Activated T-helper 1 cell treated with anti-CD3 and anti-CD28 coated beads, Interleukin-12 subunit alpha, Interleukin-12 subunit beta, Interleukin-2, Interleukin-4 antibody, amounts not matched to agents 30 ng/mL and 10 ng/mL and 1 ng/mL, durations not matched to agents 14 hours and 24 hours and 36 hours (primary cell): ENCODE measurements at regions not wholly inside any gene's neighbourhood (a gene's known extent, or its start where the extent isn't known, plus 50 kb on each side); places are given as distances from the start of the nearest gene placed in this dataset.
"Not testable (repeated sequence)": the region's sequence is repeated elsewhere in the genome, so short reads cannot be mapped to it uniquely, and the experiment has no call there.

Experiments used
- DNase-seq: peaks from one replicate; pipeline ENCODE4 v3.0.0; 2021; ENCODE audit warnings: low spot score
- H3K27ac Mint-ChIP-seq: one replicate; pipeline ENCODE4 v1.8.0; 2021; ENCODE audit warnings: mild to moderate bottlenecking, mixed read lengths
- H3K27me3 Mint-ChIP-seq: one replicate; pipeline ENCODE4 v1.8.0; 2022; ENCODE audit warnings: mild to moderate bottlenecking, moderate library complexity, mixed read lengths; ENCODE audit not compliant: insufficient read depth
- H3K36me3 Mint-ChIP-seq: one replicate; pipeline ENCODE4 v1.8.0; 2021; ENCODE audit warnings: low read depth, mixed read lengths
- H3K4me1 Mint-ChIP-seq: one replicate; pipeline ENCODE4 v1.8.0; 2021; ENCODE audit warnings: low read depth, mixed read lengths
- H3K4me3 Mint-ChIP-seq: one replicate; pipeline ENCODE4 v1.8.0; 2021; ENCODE audit warnings: mild to moderate bottlenecking, moderate library complexity, mixed read lengths
- H3K9me3 Mint-ChIP-seq: one replicate; pipeline ENCODE4 v1.8.0; 2021; ENCODE audit warnings: mixed read lengths
- intact Hi-C: fragments of 100-400 bp; cut with micrococcal nuclease; formaldehyde crosslinking; loops from one replicate; pipeline ENCODE4 v1.15.1; 2024

DNA sequence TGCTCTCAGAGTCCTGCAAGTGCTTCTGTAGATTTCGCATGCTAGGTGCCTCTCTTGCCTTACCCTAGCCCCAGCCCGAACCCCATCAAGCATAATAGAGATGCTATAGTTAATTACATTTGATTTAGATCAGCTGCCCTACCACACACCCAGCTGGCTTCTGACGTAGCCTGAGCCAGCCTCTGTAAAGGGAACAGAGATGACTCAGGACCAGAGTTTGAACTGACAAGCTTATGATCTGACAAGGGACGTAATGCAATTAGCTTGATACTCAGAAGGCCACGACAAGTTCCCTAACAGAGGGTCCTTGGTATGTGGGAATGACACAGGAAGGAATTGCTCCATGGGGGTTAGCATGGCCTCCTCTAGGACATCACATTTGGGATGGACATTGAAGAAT is 126.6 kb downstream of the LRATD1 start:
- H3K27ac Mint-ChIP-seq, result no peak overlapping the region
- no peaks in the 10 kb centered on the region for H3K4me1 Mint-ChIP-seq

DNA sequence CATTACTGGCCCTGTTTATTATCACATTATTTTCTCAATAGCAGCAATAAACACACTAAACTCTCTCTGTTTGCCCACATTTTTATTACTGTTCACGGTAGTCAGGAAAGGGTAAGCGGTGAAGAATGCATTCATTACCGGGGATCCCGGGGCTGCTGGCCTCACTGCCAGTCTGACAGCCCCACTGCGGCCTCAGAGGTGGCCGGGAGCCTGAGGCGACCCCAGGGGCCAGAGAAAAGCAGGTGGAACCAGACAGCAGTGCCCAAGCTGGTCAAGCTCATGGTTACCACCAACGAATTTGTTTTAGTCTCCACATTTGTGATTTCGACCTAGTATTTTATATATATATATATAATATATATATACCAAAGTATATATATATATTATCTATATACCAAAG is 127.7 kb downstream of the LRATD1 start:
- Mint-ChIP-seq H3K9me3 (no peaks in the 10 kb centered on the region), H3K27me3 (no peaks in the 10 kb centered on the region), H3K27ac (no peak overlapping the region), H3K4me1 (no peaks in the 10 kb centered on the region), H3K36me3 (no peaks in the 10 kb centered on the region), H3K4me3 (no peak overlapping the region)
- no peak for DNase-seq
- intact Hi-C loops, result no loop called here

More for the DNA sequence above, 126.6 kb downstream of the LRATD1 start:
- Mint-ChIP-seq H3K36me3 (no peaks in the 10 kb centered on the region), H3K9me3 (no peaks in the 10 kb centered on the region), H3K4me3 (no peak overlapping the region), H3K27me3 (no peaks in the 10 kb centered on the region)
- DNase-seq, result no peak
- intact Hi-C loops, result no loop called here

DNA sequence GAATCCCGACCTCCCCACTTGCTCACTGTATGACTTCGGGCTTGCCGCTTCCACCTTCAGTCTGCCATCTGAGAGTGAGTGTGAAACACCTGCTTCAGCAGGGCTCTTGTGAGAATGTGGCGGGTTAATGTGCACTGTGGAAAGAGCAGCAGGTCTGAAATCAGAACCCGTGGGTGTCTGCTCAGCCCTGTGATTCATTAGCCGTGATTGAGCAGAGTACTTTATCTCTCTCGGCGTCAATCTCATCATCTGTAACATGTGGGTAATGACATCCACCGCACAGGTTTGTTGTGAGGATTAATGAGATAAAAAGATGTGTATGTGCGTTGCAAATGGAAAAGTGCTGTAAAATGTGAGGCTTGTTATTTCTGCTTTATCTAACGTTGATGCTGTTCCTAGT is 128.6 kb downstream of the LRATD1 start:
- Mint-ChIP-seq H3K9me3 (no peaks in the 10 kb centered on the region), H3K4me1 (no peaks in the 10 kb centered on the region), H3K27ac (no peak overlapping the region), H3K36me3 (no peaks in the 10 kb centered on the region), H3K4me3 (no peak overlapping the region), H3K27me3 (no peaks in the 10 kb centered on the region)
- intact Hi-C loops, result no loop called here
- DNase-seq, result no peak

DNA sequence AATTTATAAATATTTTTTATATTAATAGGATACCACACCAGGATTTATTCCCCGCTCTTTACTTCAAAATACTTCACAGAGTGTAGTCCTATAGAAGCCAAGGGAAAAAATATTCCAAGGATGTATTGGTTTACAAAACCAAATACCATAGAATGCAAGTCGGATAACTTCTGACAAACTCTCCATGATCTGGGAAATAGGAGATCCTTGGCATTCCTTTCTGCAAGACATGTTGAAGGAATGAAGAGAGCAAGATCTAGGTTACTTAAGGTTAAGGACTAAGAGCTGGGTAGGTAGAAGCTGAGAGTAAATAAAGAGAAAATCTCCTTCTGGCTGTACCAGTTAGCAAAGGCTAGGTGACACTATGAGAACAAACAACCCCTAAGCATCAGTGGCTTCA is 141.2 kb downstream of the LRATD1 start:
- H3K4me3 Mint-ChIP-seq, result no peak overlapping the region
- no peaks in the 10 kb centered on the region for H3K36me3 Mint-ChIP-seq
- no peaks in the 10 kb centered on the region for H3K27me3 Mint-ChIP-seq
- DNase-seq, result no peak
- no peak overlapping the region for H3K27ac Mint-ChIP-seq
- no peaks in the 10 kb centered on the region for H3K4me1 Mint-ChIP-seq
- H3K9me3 Mint-ChIP-seq, result no peaks in the 10 kb centered on the region
- intact Hi-C loops, result no loop called here

DNA sequence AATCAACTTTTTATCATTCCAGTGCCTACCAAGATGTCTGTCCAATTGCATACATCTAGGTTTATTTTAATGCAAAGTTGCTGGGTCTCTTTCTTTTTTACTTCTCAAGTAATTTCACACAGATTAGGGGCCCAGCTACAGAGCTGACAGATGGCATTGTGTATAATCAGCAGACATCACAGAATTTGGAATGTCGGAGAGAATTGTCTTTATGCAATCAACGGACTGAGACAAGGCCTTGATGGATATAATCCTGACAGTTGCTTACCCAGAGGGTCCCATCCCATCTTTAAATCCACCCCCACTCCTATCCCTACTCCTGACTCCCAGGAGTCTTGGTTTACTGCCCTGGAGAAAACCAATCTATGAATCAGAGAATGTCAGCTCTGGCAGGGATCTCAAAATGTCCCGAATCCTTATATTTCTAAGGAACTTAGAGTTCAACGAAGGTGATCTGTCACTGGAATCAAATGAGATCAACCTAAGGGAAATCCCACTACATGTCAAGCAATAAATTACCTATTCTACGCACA is 142.0 kb downstream of the LRATD1 start:
- no peaks in the 10 kb centered on the region for H3K36me3 Mint-ChIP-seq
- H3K27me3 Mint-ChIP-seq, result no peaks in the 10 kb centered on the region
- DNase-seq, result no peak
- intact Hi-C loops, result no loop called here
- no peak overlapping the region for H3K4me3 Mint-ChIP-seq
- no peaks in the 10 kb centered on the region for H3K4me1 Mint-ChIP-seq
- no peaks in the 10 kb centered on the region for H3K9me3 Mint-ChIP-seq
- no peak overlapping the region for H3K27ac Mint-ChIP-seq

DNA sequence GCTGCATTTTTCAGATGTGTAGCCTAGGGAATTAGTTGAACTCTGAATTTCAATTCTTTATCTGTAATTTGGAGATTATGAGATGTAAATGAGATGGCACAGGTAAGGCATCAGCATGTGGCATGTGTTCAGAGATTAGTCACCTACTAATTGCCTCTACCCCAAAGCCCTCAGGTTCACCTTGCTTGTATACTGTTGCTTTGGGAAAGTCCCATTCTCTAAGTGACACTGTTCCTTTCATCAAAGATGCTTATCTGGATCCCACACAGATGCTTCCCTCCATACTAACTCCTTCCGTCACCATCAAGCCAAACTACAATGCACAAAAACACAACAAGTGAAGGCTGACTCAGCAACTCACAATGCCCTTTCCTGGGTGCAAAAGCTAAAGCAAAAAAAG is 143.7 kb downstream of the LRATD1 start:
- H3K27me3 Mint-ChIP-seq, result no peaks in the 10 kb centered on the region
- intact Hi-C loops, result no loop called here
- H3K4me3 Mint-ChIP-seq, result no peak overlapping the region
- no peaks in the 10 kb centered on the region for H3K4me1 Mint-ChIP-seq
- no peaks in the 10 kb centered on the region for H3K9me3 Mint-ChIP-seq
- H3K27ac Mint-ChIP-seq, result no peak overlapping the region
- no peaks in the 10 kb centered on the region for H3K36me3 Mint-ChIP-seq
- DNase-seq, result no peak

DNA sequence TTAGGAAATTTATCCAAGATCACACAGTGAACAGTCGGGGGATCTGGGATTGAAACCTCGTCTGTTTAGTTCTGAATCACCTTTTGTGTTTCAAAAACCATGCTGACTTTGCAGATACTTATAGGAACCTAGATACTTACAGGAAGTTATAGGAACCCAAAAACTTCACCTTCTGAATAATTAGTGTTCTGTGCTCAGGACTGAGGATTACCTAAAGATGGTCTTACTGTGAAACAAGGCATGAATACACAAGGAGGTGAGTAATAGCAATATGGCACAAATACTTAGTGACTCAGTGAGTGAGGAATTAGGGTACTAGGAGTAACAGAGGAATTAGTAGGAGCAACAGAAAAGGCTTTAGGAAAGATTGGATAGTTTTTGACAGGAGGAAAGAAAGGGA is 145.5 kb downstream of the LRATD1 start:
- intact Hi-C loops, result no loop called here
- no peak for DNase-seq
- no peak overlapping the region for H3K27ac Mint-ChIP-seq
- H3K4me1 Mint-ChIP-seq, result no peaks in the 10 kb centered on the region
- H3K9me3 Mint-ChIP-seq, result no peaks in the 10 kb centered on the region
- no peaks in the 10 kb centered on the region for H3K36me3 Mint-ChIP-seq
- H3K27me3 Mint-ChIP-seq, result no peaks in the 10 kb centered on the region
- H3K4me3 Mint-ChIP-seq, result no peak overlapping the region

DNA sequence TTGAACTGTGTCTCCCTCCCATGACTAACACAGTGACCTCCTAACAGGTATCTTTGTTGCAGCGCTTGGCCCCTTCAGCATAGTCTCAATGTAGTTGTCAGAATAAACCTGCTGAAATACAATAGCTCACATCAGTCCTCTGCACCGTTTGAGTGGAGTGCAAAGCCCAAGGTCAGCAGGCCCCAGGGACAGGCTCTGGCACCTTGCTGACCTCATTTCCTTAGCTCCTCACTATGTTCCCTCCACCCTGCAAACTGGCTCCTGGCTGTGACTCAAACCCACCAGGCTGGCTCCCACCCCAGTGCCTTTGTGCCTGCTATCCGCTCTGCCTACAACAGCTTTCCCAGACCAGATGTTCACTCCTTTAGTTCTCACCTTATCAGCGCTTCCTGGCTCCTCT is 146.7 kb downstream of the LRATD1 start:
- Mint-ChIP-seq H3K4me1 (no peaks in the 10 kb centered on the region), H3K36me3 (no peaks in the 10 kb centered on the region), H3K27ac (no peak overlapping the region), H3K27me3 (no peaks in the 10 kb centered on the region), H3K4me3 (no peak overlapping the region), H3K9me3 (no peaks in the 10 kb centered on the region)
- intact Hi-C loops, result no loop called here
- no peak for DNase-seq

DNA sequence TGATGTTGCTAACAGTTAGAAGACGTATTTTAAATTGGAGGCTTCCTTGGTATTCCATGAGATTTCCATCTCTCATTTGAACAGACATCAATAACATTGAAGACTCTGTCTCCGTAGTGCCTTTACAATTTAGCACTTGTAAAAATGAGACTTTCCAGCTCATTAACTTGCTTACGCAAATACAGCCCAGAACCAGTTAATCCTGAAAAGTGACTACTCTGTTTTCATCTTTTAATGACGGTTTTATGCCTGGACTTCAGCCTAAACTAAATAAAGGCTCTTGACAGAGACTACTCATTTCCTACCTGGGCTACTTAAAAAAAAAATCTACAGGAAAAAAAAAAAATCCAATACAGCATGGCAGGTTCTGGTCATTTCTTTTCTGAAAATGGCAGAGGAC is 148.6 kb downstream of the LRATD1 start:
- Mint-ChIP-seq H3K9me3 (no peaks in the 10 kb centered on the region), H3K36me3 (no peaks in the 10 kb centered on the region), H3K27me3 (no peaks in the 10 kb centered on the region), H3K4me1 (no peaks in the 10 kb centered on the region), H3K27ac (no peak overlapping the region), H3K4me3 (no peak overlapping the region)
- intact Hi-C loops, result no loop called here
- DNase-seq, result no peak

DNA sequence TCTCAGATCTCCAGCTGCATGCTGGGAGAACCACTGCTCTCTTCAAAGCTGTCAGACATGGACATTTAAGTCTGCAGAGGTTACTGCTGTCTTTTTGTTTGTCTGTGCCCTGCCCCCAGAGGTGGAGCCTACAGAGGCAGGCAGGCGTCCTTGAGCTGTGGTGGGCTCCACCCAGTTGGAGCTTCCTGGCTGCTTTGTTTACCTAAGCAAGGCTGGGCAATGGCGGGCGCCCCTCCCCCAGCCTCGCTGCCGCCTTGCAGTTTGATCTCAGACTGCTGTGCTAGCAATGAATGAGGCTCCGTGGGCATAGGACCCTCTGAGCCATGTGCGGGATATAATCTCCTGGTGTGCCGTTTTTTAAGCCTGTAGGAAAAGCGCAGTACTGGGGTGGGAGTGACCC is 156.3 kb downstream of the LRATD1 start:
- intact Hi-C loops, H3K4me3 Mint-ChIP-seq, DNase-seq, H3K36me3 Mint-ChIP-seq, H3K4me1 Mint-ChIP-seq, H3K27me3 Mint-ChIP-seq, H3K27ac Mint-ChIP-seq: not testable (repeated sequence)
- peaks cover 22% of the 10 kb centered on the region for H3K9me3 Mint-ChIP-seq

DNA sequence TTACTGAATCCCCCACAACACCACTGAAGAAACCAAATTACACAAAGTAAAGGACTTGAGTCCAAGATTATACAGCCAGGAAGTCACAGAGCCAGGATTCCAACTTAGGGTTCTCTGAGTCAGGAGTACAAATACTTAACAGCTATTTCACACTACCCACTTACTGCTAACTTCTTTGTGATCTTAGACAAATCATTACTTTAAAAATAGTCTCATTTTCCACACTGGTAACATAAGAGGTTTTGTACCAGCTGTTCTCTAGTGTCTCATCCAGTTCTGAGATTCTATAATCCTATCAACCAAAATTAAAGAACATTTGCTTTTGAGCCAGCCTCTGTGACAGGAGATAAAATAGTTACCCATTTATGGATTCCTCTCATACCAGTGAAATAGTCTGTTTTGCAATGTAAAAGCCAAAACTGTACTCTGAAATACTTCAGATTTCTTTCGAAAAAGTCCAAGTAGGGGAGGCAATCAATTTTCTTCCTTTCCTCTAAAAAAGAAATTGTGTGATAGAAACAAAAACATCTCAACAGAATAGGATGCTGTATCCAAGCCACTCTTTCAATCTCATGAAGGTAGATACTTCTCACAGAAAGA is 157.6 kb downstream of the LRATD1 start:
- Mint-ChIP-seq H3K36me3 (no peaks in the 10 kb centered on the region), H3K4me1 (no peaks in the 10 kb centered on the region), H3K9me3 (peaks cover 22% of the 10 kb centered on the region), H3K27ac (no peak overlapping the region), H3K4me3 (no peak overlapping the region), H3K27me3 (no peaks in the 10 kb centered on the region)
- intact Hi-C loops, result no loop called here
- DNase-seq, result no peak

DNA sequence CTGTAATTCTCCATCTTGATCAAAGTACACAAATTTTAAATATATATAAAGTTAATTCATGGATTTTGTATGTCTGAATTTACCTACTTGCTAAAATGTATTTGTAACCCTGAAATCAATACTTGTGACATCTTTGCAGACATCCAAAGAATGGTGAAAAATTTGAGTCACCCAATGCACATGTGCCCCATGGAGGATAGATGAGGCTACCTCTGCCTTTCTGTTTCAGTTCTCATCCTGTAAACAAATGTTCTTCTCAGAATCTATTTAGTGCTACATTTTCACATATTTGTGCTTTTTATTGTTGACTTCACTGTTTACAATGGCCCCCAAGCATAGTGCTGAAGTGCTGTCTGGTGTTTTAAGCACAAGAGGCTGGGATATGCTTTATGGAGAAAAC is 171.5 kb downstream of the LRATD1 start:
- H3K27ac Mint-ChIP-seq, result no peak overlapping the region
- DNase-seq, result no peak
- H3K27me3 Mint-ChIP-seq, result no peaks in the 10 kb centered on the region
- H3K9me3 Mint-ChIP-seq, result no peaks in the 10 kb centered on the region
- H3K4me3 Mint-ChIP-seq, result no peak overlapping the region
- intact Hi-C loops, result no loop called here
- H3K36me3 Mint-ChIP-seq, result no peaks in the 10 kb centered on the region
- no peaks in the 10 kb centered on the region for H3K4me1 Mint-ChIP-seq

DNA sequence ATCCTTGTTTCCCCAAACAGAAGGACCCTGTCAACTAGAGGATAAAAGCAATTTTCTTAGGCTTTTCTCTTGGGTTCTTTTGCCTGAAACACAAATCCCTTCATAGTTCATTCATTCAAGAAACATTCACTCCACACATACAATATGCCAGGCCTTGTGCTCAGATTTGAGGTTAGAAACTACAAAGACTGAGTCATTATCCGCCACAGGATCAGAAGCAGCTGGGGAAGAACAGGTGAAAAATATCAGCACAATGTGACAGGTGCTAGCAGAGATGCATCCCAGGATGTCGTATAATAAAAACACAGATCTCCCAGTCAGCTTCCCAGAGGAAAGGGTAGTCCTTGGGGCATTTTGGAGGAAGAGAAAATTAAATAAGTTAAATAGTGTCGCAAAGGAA is 172.4 kb downstream of the LRATD1 start:
- intact Hi-C loops, result no loop called here
- no peaks in the 10 kb centered on the region for H3K27me3 Mint-ChIP-seq
- no peak overlapping the region for H3K27ac Mint-ChIP-seq
- no peaks in the 10 kb centered on the region for H3K9me3 Mint-ChIP-seq
- no peaks in the 10 kb centered on the region for H3K4me1 Mint-ChIP-seq
- H3K4me3 Mint-ChIP-seq, result no peak overlapping the region
- DNase-seq, result no peak
- H3K36me3 Mint-ChIP-seq, result no peaks in the 10 kb centered on the region

DNA sequence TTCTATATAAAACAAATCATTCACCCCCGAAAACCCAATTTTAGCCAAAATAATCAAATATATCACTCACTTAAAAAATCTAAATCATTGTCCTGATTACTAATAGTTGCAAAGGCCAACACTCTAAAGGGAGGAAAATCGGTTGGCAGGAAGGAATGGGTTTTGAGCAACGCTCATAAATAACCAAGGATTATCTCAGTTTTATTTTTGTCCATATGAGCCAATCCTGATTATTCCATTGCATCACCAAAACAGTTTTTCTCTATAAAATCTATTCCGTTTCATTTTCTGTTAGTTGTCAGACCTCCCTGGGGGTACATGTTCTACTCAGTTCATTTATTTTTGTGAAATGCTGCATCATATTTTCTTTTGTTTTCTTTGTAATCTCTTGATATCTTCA is 174.1 kb downstream of the LRATD1 start:
- intact Hi-C loops, result no loop called here
- H3K4me3 Mint-ChIP-seq, result no peak overlapping the region
- DNase-seq, result no peak
- H3K27ac Mint-ChIP-seq, result no peak overlapping the region
- no peaks in the 10 kb centered on the region for H3K36me3 Mint-ChIP-seq
- peaks cover 3% of the 10 kb centered on the region for H3K9me3 Mint-ChIP-seq
- no peaks in the 10 kb centered on the region for H3K27me3 Mint-ChIP-seq
- no peaks in the 10 kb centered on the region for H3K4me1 Mint-ChIP-seq
